Stimulated activated CD8-positive, alpha-beta memory T cell treated with anti-CD3 and anti-CD28 coated beads, Interleukin-7, amount 100 ng/mL, for 4 hours (primary cell): ENCODE measurements at regions not wholly inside any gene's neighbourhood (a gene's known extent, or its start where the extent isn't known, plus 50 kb on each side); places are given as distances from the start of the nearest gene placed in this dataset.

Experiments used
- DNase-seq, 2 donors: peaks; one replicate each; pipeline ENCODE4 v3.0.0-alpha.2; 2020; ENCODE audit warnings: low read depth in 2 of 2

DNA sequence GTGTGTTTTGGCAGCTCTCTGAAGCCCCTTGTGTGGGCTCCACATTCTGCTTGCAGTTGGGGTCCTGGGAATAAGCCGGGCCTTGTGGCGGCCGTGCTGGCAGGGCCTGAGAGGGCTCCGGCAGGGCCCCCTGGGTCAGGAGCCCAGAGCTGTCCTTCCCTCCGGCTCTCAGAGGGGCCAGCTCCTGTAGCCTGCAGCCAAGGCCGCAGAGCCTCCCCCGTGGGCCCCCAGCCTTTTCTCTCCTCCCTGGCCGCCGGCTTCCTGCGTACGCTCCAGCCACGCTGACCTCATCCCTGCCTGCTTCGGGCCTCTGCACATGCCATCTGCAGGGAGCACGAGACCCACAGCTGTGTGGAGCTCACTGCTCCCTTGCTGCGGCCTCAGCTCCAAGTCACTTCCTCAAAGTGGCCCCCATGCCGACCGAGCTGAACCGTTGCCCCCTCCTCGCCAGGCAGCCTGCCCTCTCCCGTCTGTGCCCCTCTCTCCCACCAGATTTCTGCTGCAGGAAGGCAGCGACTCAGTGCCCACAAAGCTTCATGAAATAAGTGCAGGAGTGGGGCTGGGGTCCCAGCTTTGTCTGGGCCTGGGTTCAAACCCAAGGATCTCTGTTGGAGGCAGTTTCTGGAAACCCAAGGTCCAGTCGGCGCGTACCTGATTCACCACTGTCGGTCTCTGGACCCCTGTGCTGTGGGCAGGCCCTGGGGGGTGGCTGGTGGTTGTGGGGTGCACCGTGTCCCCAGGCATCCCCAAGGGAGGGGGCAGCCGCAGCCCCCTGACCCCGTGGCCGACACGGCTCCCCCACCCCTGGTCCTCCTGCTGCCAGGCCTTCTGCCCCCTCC lies 57.1 kb upstream of the NKX1-1 start:
- DNase-seq = no peak

DNA sequence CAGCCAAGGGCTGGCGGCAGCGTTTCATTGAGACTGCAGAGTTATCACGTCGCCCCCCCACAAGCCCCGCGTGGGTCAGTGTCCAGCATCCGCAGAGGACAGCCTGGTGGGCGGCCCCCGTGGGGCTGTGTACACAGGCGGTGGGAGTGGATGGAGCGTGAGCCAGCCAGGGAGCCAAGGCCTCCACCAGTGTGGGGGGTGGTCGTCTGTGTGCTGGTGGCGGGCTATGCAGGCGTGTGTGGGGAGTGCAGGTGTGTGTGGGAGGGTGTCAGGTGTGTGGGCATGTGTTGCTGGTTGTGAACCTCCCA lies 56.5 kb upstream of the NKX1-1 start:
- no peak for DNase-seq

DNA sequence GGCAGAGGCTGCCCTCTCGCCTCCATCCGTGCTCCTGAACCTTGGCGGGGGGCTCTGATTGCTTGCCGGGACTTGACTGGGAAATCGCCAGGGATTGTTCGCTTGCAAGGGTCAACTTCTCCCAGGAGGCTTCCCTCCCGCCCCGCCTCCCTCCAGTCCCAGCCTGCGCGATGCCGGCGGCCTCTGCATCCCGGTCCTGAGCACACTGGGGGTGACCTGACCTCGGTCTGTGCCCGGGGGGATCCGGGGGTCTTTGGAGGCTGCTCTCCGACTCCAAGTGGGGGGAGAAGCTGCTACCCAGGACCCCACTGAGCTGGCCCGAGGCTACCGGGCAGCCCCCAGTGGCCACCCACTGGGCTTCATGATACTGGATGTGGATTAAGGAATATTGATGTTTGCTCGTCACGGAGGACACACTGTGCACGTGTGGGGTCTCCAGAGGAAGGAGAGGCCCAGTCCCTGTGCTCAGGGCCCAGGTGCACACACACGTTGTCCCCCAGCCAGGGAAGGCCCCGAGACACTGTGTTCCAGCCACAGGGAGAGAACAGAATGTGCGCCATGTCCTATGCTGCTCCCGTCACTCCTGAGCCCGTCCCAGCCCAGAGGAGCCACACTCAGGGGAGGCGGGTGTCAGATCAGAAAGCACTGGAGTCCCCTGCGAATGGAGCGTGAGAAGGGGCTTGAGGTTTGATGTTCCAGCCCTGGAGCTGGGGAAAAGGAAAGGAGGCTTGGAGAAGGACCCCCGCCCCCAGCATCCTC lies 55.9 kb upstream of the NKX1-1 start:
- no peak for DNase-seq

GRCh38 chr4:1460967-1461868 lies 55.0 kb upstream of the NKX1-1 start:
- DNase-seq = no peak

DNA sequence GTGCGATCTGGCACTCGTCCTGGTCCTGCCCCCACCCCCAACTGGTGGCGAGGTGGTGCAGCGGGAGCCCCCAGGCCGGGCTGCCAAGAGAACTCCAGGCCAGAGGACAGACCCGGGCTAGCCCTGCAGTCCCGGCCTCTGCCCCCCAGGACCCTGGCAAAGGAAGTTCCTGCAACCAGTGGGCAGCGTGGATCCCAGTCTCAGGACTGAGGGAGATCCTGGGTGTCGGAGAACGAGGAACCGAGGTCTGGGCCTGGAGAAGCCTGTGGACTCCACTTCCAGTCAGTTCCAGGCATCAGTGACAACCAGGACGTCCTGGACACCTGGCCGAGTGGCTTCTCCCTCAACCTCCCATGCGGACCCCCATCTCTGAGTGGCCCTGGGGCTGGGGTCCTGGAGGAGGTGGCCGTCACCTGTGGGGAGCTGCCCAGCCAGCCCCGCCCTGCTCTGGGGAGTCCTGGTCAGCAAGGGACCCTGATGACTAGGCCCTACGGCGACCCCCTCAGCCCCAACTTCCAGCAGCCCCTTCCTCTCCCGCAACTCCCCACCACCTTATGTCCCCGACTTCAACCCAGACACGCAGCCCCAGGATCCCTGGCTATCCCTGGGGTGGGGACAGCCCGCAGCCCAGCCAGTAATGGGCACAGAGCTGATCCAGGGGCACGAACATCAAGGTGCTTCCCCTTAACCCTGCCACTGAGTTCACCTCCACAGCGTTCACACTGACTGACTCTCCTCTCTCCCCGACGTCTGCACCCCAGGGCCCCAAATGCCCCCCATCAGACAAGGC lies 53.7 kb upstream of the NKX1-1 start:
- no peak for DNase-seq

DNA sequence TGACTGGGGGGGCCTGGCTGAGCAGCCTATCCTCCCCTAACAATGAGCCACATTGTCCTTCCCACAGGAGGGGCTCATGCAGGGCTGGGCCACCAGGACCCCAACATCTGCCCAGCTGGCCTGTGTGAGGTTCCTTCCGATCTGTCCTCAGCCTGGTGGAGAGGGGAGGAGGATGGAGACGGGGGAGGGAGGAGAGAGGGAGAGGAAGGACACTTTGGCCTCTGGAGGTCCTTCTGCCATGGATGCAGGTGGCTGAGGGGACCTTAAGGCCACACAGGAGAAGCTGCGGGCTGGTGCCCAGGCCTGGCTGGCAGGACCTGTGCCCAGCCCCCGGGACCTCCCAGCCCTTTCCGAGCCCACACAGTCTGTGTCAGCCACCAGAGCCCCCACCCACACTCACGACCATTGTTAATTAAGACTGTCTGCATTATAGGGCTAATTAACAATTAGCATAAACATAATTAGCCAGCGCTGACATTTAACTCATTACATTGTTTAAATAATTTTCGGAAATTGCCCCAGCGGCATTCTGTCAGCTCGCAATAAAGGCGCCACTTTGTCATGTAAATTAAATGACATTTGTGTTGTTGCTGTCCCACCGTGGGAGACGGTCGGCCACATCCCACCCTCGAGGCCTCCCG lies 53.0 kb upstream of the NKX1-1 start:
- no peak for DNase-seq

DNA sequence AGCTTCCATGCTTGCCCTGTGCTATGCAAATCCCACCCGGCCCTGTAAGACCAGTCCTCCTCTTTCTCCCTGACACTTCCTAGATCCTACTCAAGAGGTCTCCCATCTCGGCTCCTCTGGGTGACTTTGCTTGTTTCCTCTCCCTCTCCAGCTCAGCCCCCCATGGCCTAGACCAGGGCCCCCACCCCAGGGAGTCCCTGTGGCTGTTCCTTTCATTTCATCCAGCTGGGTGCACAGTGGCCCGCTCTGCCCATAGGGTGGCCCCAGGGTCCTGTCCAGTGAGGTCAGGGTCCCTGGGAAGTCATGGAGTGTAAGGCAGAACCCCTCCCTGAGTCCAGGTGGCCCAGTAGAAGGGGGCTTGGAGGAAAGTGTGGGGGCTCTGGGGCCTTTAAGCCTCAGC lies 52.3 kb upstream of the NKX1-1 start:
- no peak for DNase-seq
